HEK293 (cell line): ENCODE measurements at regions not wholly inside any gene's neighbourhood (a gene's known extent, or its start where the extent isn't known, plus 50 kb on each side); places are given as distances from the start of the nearest gene placed in this dataset.

ENCODE experiments used
- CTCF ChIA-PET: fragments of 350-600 bp; formaldehyde crosslinking; extraction: SDS; loops from one replicate; lab custom pipeline; 2021; ENCODE audit warnings: antibody characterized with exemption; lab: Yijun Ruan, JAX
- POLR2A ChIA-PET: fragments of 300-600 bp; formaldehyde crosslinking; extraction: SDS; loops from one replicate; lab custom pipeline; 2020; ENCODE audit warnings: antibody characterized with exemption, inconsistent platforms; lab: Yijun Ruan, JAX
- H3K27ac ChIP-seq: fragments of 200-500 bp; sonication (Bioruptor generic); 2 replicates; pipeline ENCODE4 v1.5.1; 2014; ENCODE audit warnings: low read depth, low read length, control low read depth, inconsistent platforms; ENCODE audit errors: extremely low read depth
- H3K36me3 ChIP-seq, 2 experiments: fragments of 200-500 bp in 1 of 2; sonication (Bioruptor generic) in 1 of 2; 1 replicate in 1 of 2; 2 replicates in 1 of 2; pipeline ENCODE4 v1.5.1; 2014 to 2017; ENCODE audit warnings: inconsistent platforms in 2 of 2, low read length in 2 of 2; ENCODE audit not compliant: control insufficient read depth in 2 of 2, insufficient read depth in 1 of 2
- H3K4me1 ChIP-seq: fragments of 200-500 bp; sonication (Bioruptor generic); 2 replicates; pipeline ENCODE4 v1.5.1; 2014; ENCODE audit warnings: mild to moderate bottlenecking, low read length, inconsistent platforms; ENCODE audit not compliant: control insufficient read depth, insufficient read depth
- H3K4me3 ChIP-seq: 2 replicates; pipeline ENCODE4 v1.5.1; 2011; ENCODE audit warnings: low read depth, mild to moderate bottlenecking, control low read depth, low read length, moderate library complexity
- H3K9me3 ChIP-seq: fragments of 200-500 bp; sonication (Bioruptor generic); 2 replicates; pipeline ENCODE4 v1.5.1; 2014; ENCODE audit warnings: low read depth, low read length, inconsistent platforms; ENCODE audit not compliant: control insufficient read depth, insufficient read depth
- ELK4 ChIP-seq: IDR thresholded peaks from 2 replicates; pipeline ENCODE4 v1.6.1; 2011; ENCODE audit warnings: mild to moderate bottlenecking, low read depth, low read length, borderline replicate concordance
- KLF10 ChIP-seq: fragments of 450-650 bp; IDR thresholded peaks from 2 replicates; pipeline ENCODE4 v1.5.1; 2018; ENCODE audit warnings: missing biosample characterization, mild to moderate bottlenecking, missing genetic modification characterization
- KLF16 ChIP-seq: fragments of 450-650 bp; formaldehyde crosslinking; IDR thresholded peaks from 2 replicates; pipeline ENCODE4 v1.5.1; 2017; ENCODE audit warnings: missing biosample characterization, missing genetic modification characterization
- KLF7 ChIP-seq: fragments of 450-650 bp; formaldehyde crosslinking; IDR thresholded peaks from 2 replicates; pipeline ENCODE4 v1.5.1; 2016; ENCODE audit warnings: missing biosample characterization, missing genetic modification characterization, borderline replicate concordance
- MEIS1 ChIP-seq: sonication (generic); formaldehyde crosslinking; IDR thresholded peaks from 2 replicates; pipeline ENCODE4 v1.8.1; 2022; ENCODE audit warnings: missing genetic modification reagents, mild to moderate bottlenecking, borderline replicate concordance
- REST ChIP-seq: fragments of 450-650 bp; formaldehyde crosslinking; IDR thresholded peaks from 2 replicates; pipeline ENCODE4 v1.5.1; 2016; ENCODE audit warnings: missing biosample characterization, missing genetic modification characterization
- ZBTB1 ChIP-seq: fragments of 450-650 bp; formaldehyde crosslinking; IDR thresholded peaks from 2 replicates; pipeline ENCODE4 v1.5.1; 2016; ENCODE audit warnings: missing biosample characterization, missing genetic modification characterization
- ZBTB26 ChIP-seq: fragments of 450-650 bp; formaldehyde crosslinking; optimal IDR thresholded peaks from 2 replicates; pipeline ENCODE3; 2016; ENCODE audit warnings: missing biosample characterization, mild to moderate bottlenecking, missing genetic modification characterization
- ZBTB44 ChIP-seq: fragments of 450-650 bp; IDR thresholded peaks from 2 replicates; pipeline ENCODE4 v1.5.1; 2018; ENCODE audit warnings: missing biosample characterization, mild to moderate bottlenecking, missing genetic modification characterization
- ZNF157 ChIP-seq: fragments of 450-650 bp; formaldehyde crosslinking; IDR thresholded peaks from 2 replicates; pipeline ENCODE4 v1.5.1; 2016; ENCODE audit warnings: missing biosample characterization, missing genetic modification characterization
- ZNF175 ChIP-seq: fragments of 450-650 bp; formaldehyde crosslinking; IDR thresholded peaks from 2 replicates; pipeline ENCODE4 v1.5.1; 2016; ENCODE audit warnings: missing biosample characterization, missing genetic modification characterization
- ZNF280C ChIP-seq: fragments of 450-650 bp; formaldehyde crosslinking; IDR thresholded peaks from 2 replicates; pipeline ENCODE4 v1.5.1; 2016; ENCODE audit warnings: missing biosample characterization, missing genetic modification characterization
- ZNF514 ChIP-seq: fragments of 450-650 bp; formaldehyde crosslinking; IDR thresholded peaks from 2 replicates; pipeline ENCODE4 v1.5.1; 2016; ENCODE audit warnings: missing biosample characterization, missing genetic modification characterization
- ZNF518A ChIP-seq: fragments of 450-650 bp; formaldehyde crosslinking; conservative IDR thresholded peaks from 2 replicates; pipeline ENCODE4 v1.5.1; 2016; ENCODE audit warnings: low read depth, missing biosample characterization, missing genetic modification characterization
- ZNF561 ChIP-seq: fragments of 450-650 bp; IDR thresholded peaks from 2 replicates; pipeline ENCODE4 v1.5.1; 2018; ENCODE audit warnings: missing biosample characterization, missing genetic modification characterization, borderline replicate concordance
- ZNF580 ChIP-seq: fragments of 450-650 bp; formaldehyde crosslinking; IDR thresholded peaks from 2 replicates; pipeline ENCODE4 v1.5.1; 2016; ENCODE audit warnings: missing biosample characterization, missing genetic modification characterization
- ZNF677 ChIP-seq: fragments of 450-650 bp; IDR thresholded peaks from 2 replicates; pipeline ENCODE4 v1.5.0; 2018; ENCODE audit warnings: missing biosample characterization, mild to moderate bottlenecking, missing genetic modification characterization, moderate library complexity
- ZNF768 ChIP-seq: fragments of 450-650 bp; formaldehyde crosslinking; IDR thresholded peaks from 2 replicates; pipeline ENCODE4 v1.5.1; 2018; ENCODE audit warnings: missing biosample characterization, mild to moderate bottlenecking, missing genetic modification characterization
- ZSCAN18 ChIP-seq: fragments of 450-650 bp; formaldehyde crosslinking; IDR thresholded peaks from 2 replicates; pipeline ENCODE4 v1.5.1; 2016; ENCODE audit warnings: missing biosample characterization, missing genetic modification characterization

- Histone ChIP-seq H3K9me3 (no peaks in the 10 kb centered on the region), H3K4me3 (no peak overlapping the region), H3K27ac (no peak overlapping the region), H3K4me1 (no peaks in the 10 kb centered on the region), H3K36me3 (no peaks in the 10 kb centered on the region)
- ChIA-PET CTCF (interaction anchor here (0.6 to 3.2 kb wide), 25 partner anchors 8 to 964 kb away, joined by 3 to 12 read pairs (median 4); no protein-coding TSS in a partner anchor), POLR2A (interaction anchor here (0.7 to 1.0 kb wide), 2 partner anchors 746 to 958 kb away, joined by 3 to 5 read pairs; no protein-coding TSS in a partner anchor)
- TF ChIP-seq ZSCAN18 (tag by site-specific recombination) (no peak), ZNF580 (tag by site-specific recombination) (no peak), ELK4 (no peak), MEIS1 (no peak), ZBTB44 (no peak), KLF16 (no peak), ZNF514 (no peak), ZBTB26 (tag by site-specific recombination) (no peak), REST (tag by site-specific recombination) (no peak), ZNF175 (tag by site-specific recombination) (no peak), KLF7 (tag by site-specific recombination) (no peak), ZNF768 (tag by site-specific recombination) (no peak), ZNF518A (tag by site-specific recombination) (no peak), ZNF280C (tag by site-specific recombination) (no peak), KLF10 (tag by site-specific recombination) (no peak), ZBTB1 (tag by site-specific recombination) (no peak), ZNF157 (tag by site-specific recombination) (no peak), ZNF561 (tag by site-specific recombination) (no peak), ZNF677 (tag by site-specific recombination) (no peak)
Observed at GRCh38 chr11:15649371-15650104, 534.8 kb downstream of the INSC start.
